HG02973 (cell line): ENCODE measurements at regions not wholly inside any gene's neighbourhood (a gene's known extent, or its start where the extent isn't known, plus 50 kb on each side); places are given as distances from the start of the nearest gene placed in this dataset.

Source experiments
- ATAC-seq: cut with Tn5 transposase; IDR thresholded peaks from one replicate; pipeline ENCODE4 v1.9.1; 2021; ENCODE audit warnings: moderate library complexity; ENCODE audit not compliant: unreplicated experiment

GRCh38 chr17:12429116-12429515 lies 236.6 kb upstream of the MYOCD start:
- ATAC-seq, result no peak

GRCh38 chr17:12431188-12431587 lies 234.5 kb upstream of the MYOCD start:
- ATAC-seq, result peak; percentile 89

GRCh38 chr17:12438212-12438611 lies 227.5 kb upstream of the MYOCD start:
- no peak for ATAC-seq

GRCh38 chr17:12438813-12439586 lies 226.7 kb upstream of the MYOCD start:
- ATAC-seq, result no peak

- ATAC-seq, result no peak
Observed at GRCh38 chr17:12445331-12445730, 220.4 kb upstream of the MYOCD start.

- ATAC-seq, result no peak
Observed at GRCh38 chr17:12457493-12457892, 208.2 kb upstream of the MYOCD start.

GRCh38 chr17:12459736-12460135 lies 206.0 kb upstream of the MYOCD start:
- ATAC-seq, result no peak

GRCh38 chr17:12463102-12463501 lies 202.6 kb upstream of the MYOCD start:
- ATAC-seq, result no peak

- ATAC-seq, result no peak
Observed at GRCh38 chr17:12472252-12473173, 193.2 kb upstream of the MYOCD start.

- no peak for ATAC-seq
Observed at GRCh38 chr17:12478311-12478710, 187.4 kb upstream of the MYOCD start.

GRCh38 chr17:12485361-12485906 lies 180.3 kb upstream of the MYOCD start:
- ATAC-seq, result no peak

GRCh38 chr17:12489325-12489724 lies 176.4 kb upstream of the MYOCD start:
- ATAC-seq, result no peak

GRCh38 chr17:12492450-12492849 lies 173.2 kb upstream of the MYOCD start:
- ATAC-seq, result no peak

- ATAC-seq, result no peak
Observed at GRCh38 chr17:12505866-12506265, 159.8 kb upstream of the MYOCD start.

GRCh38 chr17:12507026-12507595 lies 158.6 kb upstream of the MYOCD start:
- ATAC-seq, result no peak

GRCh38 chr17:12509801-12510200 lies 155.9 kb upstream of the MYOCD start:
- ATAC-seq, result no peak

GRCh38 chr17:12510535-12510934 lies 155.2 kb upstream of the MYOCD start:
- ATAC-seq, result no peak

GRCh38 chr17:12512694-12513355 lies 152.9 kb upstream of the MYOCD start:
- no peak for ATAC-seq

- ATAC-seq, result no peak
Observed at GRCh38 chr17:12514596-12514995, 151.1 kb upstream of the MYOCD start.

- no peak for ATAC-seq
Observed at GRCh38 chr17:12519956-12520594, 145.6 kb upstream of the MYOCD start.
